Stimulated activated effector memory CD8-positive, alpha-beta T cell treated with anti-CD3 and anti-CD28 coated beads, Interleukin-12 subunit alpha, Interleukin-12 subunit beta, amount 100 ng/mL, for 72 hours (primary cell): ENCODE measurements at regions not wholly inside any gene's neighbourhood (a gene's known extent, or its start where the extent isn't known, plus 50 kb on each side); places are given as distances from the start of the nearest gene placed in this dataset.

Experiments
- ATAC-seq: fragments of 150-1000 bp; cut with Tn5 transposase; 2 replicates; pipeline ENCODE4 v1.10.0; 2021
- DNase-seq, 2 donors: peaks; one replicate each; pipeline ENCODE4 v3.0.0; 2021 to 2022; ENCODE audit warnings: low spot score in 2 of 2
- H3K27ac Mint-ChIP-seq: one replicate; pipeline ENCODE4 v1.8.0; 2022; ENCODE audit warnings: mild to moderate bottlenecking, mixed read lengths
- H3K36me3 Mint-ChIP-seq: one replicate; pipeline ENCODE4 v1.8.0; 2022; ENCODE audit warnings: mild to moderate bottlenecking, mixed read lengths
- H3K4me1 Mint-ChIP-seq: one replicate; pipeline ENCODE4 v1.8.0; 2022; ENCODE audit warnings: mixed read lengths
- H3K4me3 Mint-ChIP-seq: one replicate; pipeline ENCODE4 v1.8.0; 2022; ENCODE audit warnings: mild to moderate bottlenecking, mixed read lengths
- H3K9me3 Mint-ChIP-seq: one replicate; pipeline ENCODE4 v1.8.0; 2022; ENCODE audit warnings: mixed read lengths

DNA sequence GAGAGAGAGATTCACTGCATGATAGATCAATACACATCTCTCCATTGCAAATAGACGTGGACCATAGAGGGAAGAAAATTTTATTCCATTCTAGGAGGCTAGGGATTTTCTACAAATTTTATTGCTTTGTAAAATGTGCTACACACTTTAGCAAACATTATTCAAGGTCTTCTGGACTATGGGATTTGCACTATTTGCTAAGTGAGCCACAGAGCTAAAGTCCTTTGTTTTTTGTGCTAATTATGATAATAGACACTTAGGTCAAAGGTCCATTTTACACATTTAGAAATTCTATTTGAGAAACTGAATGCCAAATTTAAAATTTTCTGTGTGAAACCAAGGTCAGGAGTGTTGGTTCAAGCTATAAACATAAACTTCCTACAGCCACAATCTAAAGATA, 672.3 kb downstream of the LRRC70 start:
- ATAC-seq (no peak), DNase-seq (no peak)
- Mint-ChIP-seq H3K9me3 (peaks cover 7% of the 10 kb centered on the region), H3K4me3 (no peak overlapping the region), H3K36me3 (no peaks in the 10 kb centered on the region), H3K4me1 (no peaks in the 10 kb centered on the region), H3K27ac (no peak overlapping the region)

DNA sequence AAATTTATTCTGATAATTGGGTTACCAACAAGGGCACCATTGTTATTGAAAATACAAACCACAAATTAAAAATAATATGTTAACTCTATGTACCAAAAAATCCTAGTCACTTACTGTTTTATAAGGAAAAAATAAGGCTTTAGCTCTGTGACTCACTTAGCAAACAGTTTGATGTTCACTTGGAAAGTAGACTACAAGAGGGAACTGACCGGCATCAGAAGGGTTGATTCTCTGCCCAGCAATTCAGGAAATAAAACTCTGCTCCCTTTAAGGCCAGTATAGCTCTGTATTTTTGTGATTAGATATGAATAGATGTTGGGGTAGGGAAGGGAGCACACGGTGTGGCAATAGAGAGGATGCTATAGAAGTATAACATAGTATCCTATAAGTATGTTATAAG, 671.3 kb downstream of the LRRC70 start:
- Mint-ChIP-seq H3K36me3 (no peaks in the 10 kb centered on the region), H3K9me3 (peaks cover 7% of the 10 kb centered on the region), H3K27ac (no peak overlapping the region), H3K4me3 (no peak overlapping the region), H3K4me1 (no peaks in the 10 kb centered on the region)
- ATAC-seq: no peak
- no peak for DNase-seq

DNA sequence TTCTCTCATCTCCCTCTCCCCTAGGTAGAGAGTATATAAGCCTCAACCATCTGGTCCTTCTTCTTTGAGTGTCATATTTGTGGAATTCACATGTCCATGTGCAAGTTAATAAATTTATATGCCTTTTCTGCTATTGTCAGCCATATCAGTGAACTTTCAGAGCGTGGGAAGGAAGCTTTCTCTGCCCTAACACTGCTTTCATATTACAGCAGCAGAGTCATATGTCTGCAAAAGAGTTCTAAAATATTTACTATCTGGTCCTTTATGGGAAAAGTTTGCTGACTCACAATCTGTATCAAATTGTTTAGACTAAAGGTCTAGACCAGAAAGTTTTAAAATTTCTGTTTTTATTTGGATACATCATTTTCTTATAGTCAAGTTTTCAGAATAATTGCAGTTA, 669.0 kb downstream of the LRRC70 start:
- no peak overlapping the region for H3K4me3 Mint-ChIP-seq

DNA sequence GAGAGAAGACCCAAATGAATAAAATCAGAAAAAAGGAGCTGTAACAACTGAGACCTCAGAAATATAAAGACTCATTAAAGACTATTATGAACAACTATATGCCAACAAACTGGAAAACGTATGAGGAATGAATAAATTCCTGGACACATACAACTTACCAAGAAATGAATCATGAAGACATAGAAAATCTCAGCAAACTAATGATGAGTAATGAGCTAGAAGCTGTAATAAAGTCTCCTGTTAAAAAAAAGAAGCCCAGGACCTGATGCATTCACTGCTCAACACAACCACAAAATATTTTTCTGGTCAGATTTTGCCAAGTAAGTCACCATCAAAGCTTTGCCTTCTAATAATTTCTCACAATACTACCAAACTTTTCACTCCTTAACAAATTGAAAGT, 666.7 kb downstream of the LRRC70 start:
- ATAC-seq: no peak
- no peak for DNase-seq
- Mint-ChIP-seq H3K4me1 (no peaks in the 10 kb centered on the region), H3K9me3 (peaks cover 1% of the 10 kb centered on the region), H3K36me3 (no peaks in the 10 kb centered on the region), H3K27ac (no peak overlapping the region), H3K4me3 (no peak overlapping the region)

More for the DNA sequence above, 669.0 kb downstream of the LRRC70 start:
- no peaks in the 10 kb centered on the region for H3K9me3 Mint-ChIP-seq
- DNase-seq (no peak), ATAC-seq (no peak)
- no peaks in the 10 kb centered on the region for H3K36me3 Mint-ChIP-seq
- no peaks in the 10 kb centered on the region for H3K4me1 Mint-ChIP-seq
- no peak overlapping the region for H3K27ac Mint-ChIP-seq

GRCh38 chr5:63240063-63240755, 661.6 kb downstream of the LRRC70 start:
- H3K4me1 Mint-ChIP-seq: no peaks in the 10 kb centered on the region
- no peak overlapping the region for H3K4me3 Mint-ChIP-seq
- peaks cover 14% of the 10 kb centered on the region for H3K9me3 Mint-ChIP-seq
- DNase-seq (no peak), ATAC-seq (no peak)
- no peaks in the 10 kb centered on the region for H3K36me3 Mint-ChIP-seq
- H3K27ac Mint-ChIP-seq: no peak overlapping the region

DNA sequence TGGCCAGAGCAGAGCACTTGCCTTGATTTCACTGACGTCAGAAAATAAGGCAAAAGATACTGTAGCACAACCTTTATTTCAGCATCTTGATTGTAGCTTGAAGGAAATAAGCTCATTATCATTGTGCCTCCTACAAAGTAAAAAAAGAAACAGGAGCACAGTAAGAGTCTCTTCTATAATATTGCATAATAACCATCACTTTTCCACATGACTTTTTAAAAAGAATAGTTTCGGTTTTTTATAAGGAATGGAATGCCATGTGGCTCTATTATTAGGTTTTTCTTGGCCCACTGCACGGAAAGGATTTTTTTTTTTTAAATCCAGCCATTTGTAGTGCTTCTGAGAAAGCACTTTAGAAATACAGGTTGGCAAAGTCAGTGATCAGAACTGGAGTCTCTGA, 655.3 kb downstream of the LRRC70 start:
- no peak for ATAC-seq
- peaks cover 9% of the 10 kb centered on the region for H3K9me3 Mint-ChIP-seq
- DNase-seq: no peak
- no peaks in the 10 kb centered on the region for H3K4me1 Mint-ChIP-seq
- no peak overlapping the region for H3K27ac Mint-ChIP-seq
- no peaks in the 10 kb centered on the region for H3K36me3 Mint-ChIP-seq
- no peak overlapping the region for H3K4me3 Mint-ChIP-seq

DNA sequence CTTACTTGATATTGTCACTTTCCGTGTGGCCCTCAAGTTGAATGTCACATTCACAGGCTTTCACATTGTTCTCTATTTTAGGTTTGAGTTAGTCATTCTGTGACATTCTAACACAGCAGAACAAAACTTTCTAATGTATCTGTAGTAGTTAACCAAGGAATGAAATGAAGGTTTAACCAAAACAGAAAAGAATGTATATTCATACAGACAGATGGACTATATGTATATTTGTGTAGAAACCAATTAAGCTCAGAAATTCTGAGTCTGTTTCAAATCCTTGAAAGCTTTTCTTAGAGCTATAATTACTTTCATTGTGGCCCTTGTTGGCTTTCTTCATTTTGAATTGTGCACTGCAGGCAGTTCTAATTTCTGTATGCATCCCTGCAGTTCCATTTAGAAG, 654.7 kb downstream of the LRRC70 start:
- H3K27ac Mint-ChIP-seq: no peak overlapping the region
- H3K4me1 Mint-ChIP-seq: no peaks in the 10 kb centered on the region
- peaks cover 5% of the 10 kb centered on the region for H3K9me3 Mint-ChIP-seq
- DNase-seq (no peak), ATAC-seq (no peak)
- H3K36me3 Mint-ChIP-seq: no peaks in the 10 kb centered on the region
- no peak overlapping the region for H3K4me3 Mint-ChIP-seq

- H3K4me1 Mint-ChIP-seq: no peaks in the 10 kb centered on the region
- no peaks in the 10 kb centered on the region for H3K36me3 Mint-ChIP-seq
- ATAC-seq (no peak), DNase-seq (no peak)
- H3K4me3 Mint-ChIP-seq: no peak overlapping the region
- no peak overlapping the region for H3K27ac Mint-ChIP-seq
- peaks cover 8% of the 10 kb centered on the region for H3K9me3 Mint-ChIP-seq
Observed at GRCh38 chr5:63230754-63231153, 652.1 kb downstream of the LRRC70 start.

- ATAC-seq: no peak
- no peaks in the 10 kb centered on the region for H3K36me3 Mint-ChIP-seq
- DNase-seq: no peak
- no peak overlapping the region for H3K4me3 Mint-ChIP-seq
- no peak overlapping the region for H3K27ac Mint-ChIP-seq
- H3K9me3 Mint-ChIP-seq: peaks cover 8% of the 10 kb centered on the region
- H3K4me1 Mint-ChIP-seq: no peaks in the 10 kb centered on the region
Observed at GRCh38 chr5:63228154-63228553, 649.5 kb downstream of the LRRC70 start.

GRCh38 chr5:63220244-63220643, 641.6 kb downstream of the LRRC70 start:
- DNase-seq (no peak), ATAC-seq (no peak)
- Mint-ChIP-seq H3K4me1 (no peaks in the 10 kb centered on the region), H3K9me3 (peaks cover 6% of the 10 kb centered on the region), H3K27ac (no peak overlapping the region), H3K36me3 (no peaks in the 10 kb centered on the region), H3K4me3 (no peak overlapping the region)

DNA sequence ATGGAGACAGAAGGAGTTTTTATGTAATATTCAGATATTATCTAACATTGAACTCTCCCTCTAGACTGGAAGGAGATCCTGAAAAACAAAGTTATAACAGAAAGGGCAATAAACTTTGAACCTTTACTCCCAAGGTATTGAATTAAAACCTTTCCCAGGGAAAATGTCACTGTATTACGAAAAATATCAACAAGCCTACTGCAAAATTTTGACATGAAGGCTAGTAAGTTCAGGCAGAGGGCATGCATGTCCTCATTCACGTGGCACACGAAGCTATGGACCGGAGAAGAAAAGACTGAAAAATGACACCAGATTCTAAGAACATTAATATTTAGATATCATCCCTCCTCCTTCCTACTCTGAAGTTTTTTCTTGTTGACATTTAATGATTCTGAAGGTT, 638.8 kb downstream of the LRRC70 start:
- H3K36me3 Mint-ChIP-seq: no peaks in the 10 kb centered on the region
- ATAC-seq (no peak), DNase-seq (no peak)
- H3K4me3 Mint-ChIP-seq: no peak overlapping the region
- peaks cover 13% of the 10 kb centered on the region for H3K9me3 Mint-ChIP-seq
- no peak overlapping the region for H3K27ac Mint-ChIP-seq
- H3K4me1 Mint-ChIP-seq: no peaks in the 10 kb centered on the region

DNA sequence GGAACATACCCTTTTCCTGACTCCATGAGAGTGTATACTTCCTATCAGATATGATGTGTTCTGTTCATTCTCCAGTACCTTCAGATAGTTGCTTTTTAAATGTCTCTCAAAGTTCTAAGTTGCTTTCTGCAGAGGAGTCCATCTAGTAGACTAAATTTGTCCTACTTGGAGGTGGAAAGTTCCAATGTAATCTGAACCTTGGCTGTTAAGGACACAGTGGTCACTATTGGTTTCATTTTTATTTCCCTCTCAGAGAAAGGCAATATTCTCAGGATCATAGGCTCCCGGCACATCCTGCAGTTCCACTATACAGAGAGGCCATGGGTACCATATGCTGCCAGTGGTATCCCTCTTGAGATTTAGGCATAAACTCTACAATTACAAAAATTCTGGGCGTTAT, 634.6 kb downstream of the LRRC70 start:
- H3K4me1 Mint-ChIP-seq: no peaks in the 10 kb centered on the region
- H3K9me3 Mint-ChIP-seq: peaks cover 10% of the 10 kb centered on the region
- H3K27ac Mint-ChIP-seq: no peak overlapping the region
- no peak for DNase-seq
- H3K4me3 Mint-ChIP-seq: no peak overlapping the region
- no peak for ATAC-seq
- no peaks in the 10 kb centered on the region for H3K36me3 Mint-ChIP-seq

DNA sequence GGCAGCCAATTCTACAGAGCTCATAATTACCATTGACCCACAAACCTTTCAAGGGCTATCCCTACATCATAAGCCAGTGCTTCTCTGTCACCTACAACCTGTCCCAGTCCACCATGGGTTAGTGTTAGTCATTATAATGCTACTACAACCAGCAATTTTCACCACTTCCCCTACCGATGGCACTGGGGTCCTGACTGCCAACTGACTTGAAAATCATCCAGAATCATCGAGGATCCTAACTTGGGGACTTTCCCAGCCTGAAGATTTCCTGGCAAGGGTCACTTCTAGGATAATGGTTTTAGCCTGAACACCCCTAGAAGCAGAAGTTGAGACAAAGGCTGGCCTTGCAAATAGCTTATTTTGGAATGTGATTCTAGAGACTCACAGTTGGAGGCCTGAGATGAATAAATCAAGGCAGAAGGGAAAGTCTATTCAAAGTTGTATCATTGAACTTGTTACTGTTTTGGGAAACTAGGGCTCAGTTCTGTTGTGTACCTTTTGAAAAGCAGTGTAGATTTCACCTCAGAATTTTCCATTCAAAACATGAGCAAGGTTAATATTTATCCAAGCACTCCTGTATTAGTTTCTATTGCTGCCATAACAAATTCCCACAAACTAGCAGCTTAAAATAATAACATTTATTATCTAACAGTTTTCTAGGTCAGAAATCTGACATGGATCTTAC, 633.0 kb downstream of the LRRC70 start:
- peaks cover 10% of the 10 kb centered on the region for H3K9me3 Mint-ChIP-seq
- no peaks in the 10 kb centered on the region for H3K36me3 Mint-ChIP-seq
- DNase-seq (no peak), ATAC-seq (no peak)
- H3K4me3 Mint-ChIP-seq: no peak overlapping the region
- no peaks in the 10 kb centered on the region for H3K4me1 Mint-ChIP-seq
- H3K27ac Mint-ChIP-seq: no peak overlapping the region

- peaks cover 12% of the 10 kb centered on the region for H3K9me3 Mint-ChIP-seq
- no peak overlapping the region for H3K4me3 Mint-ChIP-seq
- no peaks in the 10 kb centered on the region for H3K36me3 Mint-ChIP-seq
Observed at GRCh38 chr5:63205976-63206375, 627.4 kb downstream of the LRRC70 start.

DNA sequence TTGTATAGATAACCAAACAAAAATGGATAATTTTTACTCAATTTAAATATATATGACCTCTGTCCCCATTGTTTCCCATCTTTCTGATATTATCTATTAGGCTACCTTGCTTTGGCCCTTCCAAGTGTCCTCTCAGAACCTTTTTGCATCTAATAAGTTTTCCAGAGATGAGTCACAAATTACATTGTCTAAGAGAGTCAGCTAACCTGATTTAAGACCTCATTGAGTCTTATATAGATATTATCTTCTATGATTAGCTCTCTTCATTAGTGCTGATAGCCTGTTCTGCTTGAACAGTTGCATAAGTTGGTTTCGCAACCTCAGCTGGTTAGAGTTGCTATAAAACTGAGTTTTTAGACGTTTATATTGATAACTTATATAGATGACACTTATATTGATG, 623.1 kb downstream of the LRRC70 start:
- DNase-seq (no peak), ATAC-seq (no peak)
- no peak overlapping the region for H3K4me3 Mint-ChIP-seq
- H3K9me3 Mint-ChIP-seq: peaks cover 12% of the 10 kb centered on the region
- H3K4me1 Mint-ChIP-seq: no peaks in the 10 kb centered on the region
- no peaks in the 10 kb centered on the region for H3K36me3 Mint-ChIP-seq
- no peak overlapping the region for H3K27ac Mint-ChIP-seq

More at GRCh38 chr5:63205976-63206375, 627.4 kb downstream of the LRRC70 start:
- Mint-ChIP-seq H3K27ac (no peak overlapping the region), H3K4me1 (no peaks in the 10 kb centered on the region)
- ATAC-seq: no peak
- DNase-seq: no peak

DNA sequence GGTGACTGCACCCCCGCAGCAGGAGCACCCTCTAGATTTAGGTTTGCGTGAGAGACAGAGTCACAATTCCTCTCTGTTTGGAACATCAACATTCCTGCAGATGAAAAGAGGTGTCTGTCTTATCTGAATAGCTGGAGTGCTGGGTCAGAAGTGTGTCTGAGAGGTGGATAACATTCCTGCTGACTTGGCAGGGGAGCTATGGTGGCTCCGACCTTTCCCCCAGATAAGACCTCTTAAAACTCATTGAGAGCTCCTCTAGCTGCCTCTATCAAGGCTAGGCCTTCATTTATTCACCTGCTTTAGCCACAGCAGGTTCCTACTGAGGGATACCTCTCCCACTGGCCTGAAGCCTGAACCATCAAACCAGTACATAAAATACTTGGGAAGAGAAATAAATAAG, 615.5 kb downstream of the LRRC70 start:
- ATAC-seq (no peak), DNase-seq (no peak)
- no peak overlapping the region for H3K4me3 Mint-ChIP-seq
- H3K9me3 Mint-ChIP-seq: peaks cover 11% of the 10 kb centered on the region
- no peaks in the 10 kb centered on the region for H3K4me1 Mint-ChIP-seq
- H3K36me3 Mint-ChIP-seq: no peaks in the 10 kb centered on the region
- H3K27ac Mint-ChIP-seq: no peak overlapping the region
